ENCODE measurements at regions not wholly inside any gene's neighbourhood (a gene's known extent, or its start where the extent isn't known, plus 50 kb on each side); places are given as distances from the start of the nearest gene placed in this dataset.

GRCh38 chr17:77880711-77881450 lies 77.6 kb upstream of the TNRC6C start:
- no peak for DNase-seq (ENCODE audit: low spot score)
- in situ Hi-C loops (cut with MboI; ENCODE audit: low sequenced_read_pairs, unreplicated experiment) = no loop called here
- no peak for TF ChIP-seq CTCF (IDR thresholded peaks at IDR 0.05; ENCODE audit: borderline replicate concordance, control extremely low read depth, extremely low read depth, insufficient read depth, missing control alignments)

- DNase-seq (ENCODE audit: low spot score) = peak; percentile 94
- no peak for TF ChIP-seq CTCF (IDR thresholded peaks at IDR 0.05; ENCODE audit: borderline replicate concordance, control extremely low read depth, extremely low read depth, insufficient read depth, missing control alignments)
- in situ Hi-C loops (cut with MboI; ENCODE audit: low sequenced_read_pairs, unreplicated experiment) = no loop called here
Observed at GRCh38 chr17:77881545-77881944, 77.0 kb upstream of the TNRC6C start.

- TF ChIP-seq CTCF (IDR thresholded peaks at IDR 0.05; ENCODE audit: borderline replicate concordance, control extremely low read depth, extremely low read depth, insufficient read depth, missing control alignments) = no peak
- in situ Hi-C loops (cut with MboI; ENCODE audit: low sequenced_read_pairs, unreplicated experiment) = no loop called here
- no peak for DNase-seq (ENCODE audit: low spot score)
Observed at GRCh38 chr17:77882040-77882439, 76.5 kb upstream of the TNRC6C start.

GRCh38 chr17:77882481-77883212 lies 75.9 kb upstream of the TNRC6C start:
- in situ Hi-C loops (cut with MboI; ENCODE audit: low sequenced_read_pairs, unreplicated experiment) = no loop called here
- peak; percentile 84 for DNase-seq (ENCODE audit: low spot score)
- TF ChIP-seq CTCF (IDR thresholded peaks at IDR 0.05; ENCODE audit: borderline replicate concordance, control extremely low read depth, extremely low read depth, insufficient read depth, missing control alignments) = no peak

- in situ Hi-C loops (cut with MboI; ENCODE audit: low sequenced_read_pairs, unreplicated experiment) = no loop called here
Observed at GRCh38 chr17:77883213-77883650, 75.3 kb upstream of the TNRC6C start.

GRCh38 chr17:77884019-77884418 lies 74.5 kb upstream of the TNRC6C start:
- no peak for TF ChIP-seq CTCF (IDR thresholded peaks at IDR 0.05; ENCODE audit: borderline replicate concordance, control extremely low read depth, extremely low read depth, insufficient read depth, missing control alignments)
- in situ Hi-C loops (cut with MboI; ENCODE audit: low sequenced_read_pairs, unreplicated experiment) = no loop called here
- no peak for DNase-seq (ENCODE audit: low spot score)

More at GRCh38 chr17:77883213-77883650, 75.3 kb upstream of the TNRC6C start:
- no peak for DNase-seq (ENCODE audit: low spot score)
- TF ChIP-seq CTCF (IDR thresholded peaks at IDR 0.05; ENCODE audit: borderline replicate concordance, control extremely low read depth, extremely low read depth, insufficient read depth, missing control alignments) = no peak
